A549 (cell line): ENCODE measurements at regions not wholly inside any gene's neighbourhood (a gene's known extent, or its start where the extent isn't known, plus 50 kb on each side); places are given as distances from the start of the nearest gene placed in this dataset.

Source experiments
- HDAC2 ChIP-seq: fragments of 200-600 bp; sonication (generic); IDR thresholded peaks from 2 replicates; pipeline ENCODE4 v1.6.1; 2016
- JUNB ChIP-seq: fragments of >200 bp; sonication (Bioruptor Twin); formaldehyde crosslinking; IDR thresholded peaks from 2 replicates; pipeline ENCODE4 v1.6.1; 2016
- MAFK ChIP-seq: fragments of 450-650 bp; IDR thresholded peaks from 2 replicates; pipeline ENCODE4 v1.6.1; 2014; ENCODE audit not compliant: partially characterized antibody
- MYC ChIP-seq: IDR thresholded peaks from 2 replicates; pipeline ENCODE4 v1.6.1; 2012; ENCODE audit warnings: mild to moderate bottlenecking, inconsistent platforms, low read length, improper control_type of control experiment, borderline replicate concordance
- POLR2A ChIP-seq: IDR thresholded peaks from 2 replicates; pipeline ENCODE4 v1.6.1; 2012; ENCODE audit warnings: mild to moderate bottlenecking, low read length
- RNF2 ChIP-seq: fragments of 200-600 bp; sonication (generic); IDR thresholded peaks from 2 replicates; pipeline ENCODE4 v1.6.1; 2016; ENCODE audit warnings: low read depth, mild to moderate bottlenecking, antibody characterized with exemption, moderate library complexity, borderline replicate concordance
- TF ChIP-seq, protein P1 (sequence below): fragments of >200 bp; sonication (Bioruptor Twin); formaldehyde crosslinking; IDR thresholded peaks from 3 replicates; pipeline ENCODE4 v1.5.1; 2016

DNA sequence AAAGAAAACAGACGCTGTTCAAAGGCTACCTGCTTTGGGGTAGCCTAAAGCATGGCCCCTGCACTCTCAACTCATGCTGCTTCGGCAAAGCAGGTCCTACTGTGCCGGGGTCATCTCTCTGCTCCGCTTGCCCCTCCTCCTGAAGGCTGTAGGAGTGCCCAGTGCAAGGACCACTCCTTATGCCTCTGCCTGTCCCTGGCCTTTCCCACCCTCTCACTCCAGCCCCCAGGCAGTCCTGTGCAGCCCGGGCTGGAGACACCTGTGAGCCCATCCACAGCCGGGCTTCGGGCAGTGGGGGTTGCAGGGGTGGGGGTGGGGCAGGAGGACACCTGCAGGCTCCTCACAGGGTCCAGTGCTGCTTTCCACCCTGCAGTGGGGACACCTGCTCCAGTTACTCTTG lies 69.1 kb downstream of the ACKR3 start:
- TF ChIP-seq MYC: no peak
- TF ChIP-seq RNF2: no peak
- TF ChIP-seq POLR2A: no peak
- TF ChIP-seq MAFK: no peak
- TF ChIP-seq, protein P1, sequence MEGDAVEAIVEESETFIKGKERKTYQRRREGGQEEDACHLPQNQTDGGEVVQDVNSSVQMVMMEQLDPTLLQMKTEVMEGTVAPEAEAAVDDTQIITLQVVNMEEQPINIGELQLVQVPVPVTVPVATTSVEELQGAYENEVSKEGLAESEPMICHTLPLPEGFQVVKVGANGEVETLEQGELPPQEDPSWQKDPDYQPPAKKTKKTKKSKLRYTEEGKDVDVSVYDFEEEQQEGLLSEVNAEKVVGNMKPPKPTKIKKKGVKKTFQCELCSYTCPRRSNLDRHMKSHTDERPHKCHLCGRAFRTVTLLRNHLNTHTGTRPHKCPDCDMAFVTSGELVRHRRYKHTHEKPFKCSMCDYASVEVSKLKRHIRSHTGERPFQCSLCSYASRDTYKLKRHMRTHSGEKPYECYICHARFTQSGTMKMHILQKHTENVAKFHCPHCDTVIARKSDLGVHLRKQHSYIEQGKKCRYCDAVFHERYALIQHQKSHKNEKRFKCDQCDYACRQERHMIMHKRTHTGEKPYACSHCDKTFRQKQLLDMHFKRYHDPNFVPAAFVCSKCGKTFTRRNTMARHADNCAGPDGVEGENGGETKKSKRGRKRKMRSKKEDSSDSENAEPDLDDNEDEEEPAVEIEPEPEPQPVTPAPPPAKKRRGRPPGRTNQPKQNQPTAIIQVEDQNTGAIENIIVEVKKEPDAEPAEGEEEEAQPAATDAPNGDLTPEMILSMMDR: no peak
- no peak for TF ChIP-seq HDAC2
- TF ChIP-seq JUNB: no peak
